HCT116 (cell line): ENCODE measurements at regions not wholly inside any gene's neighbourhood (a gene's known extent, or its start where the extent isn't known, plus 50 kb on each side); places are given as distances from the start of the nearest gene placed in this dataset.

Experiments
- ATAC-seq: fragments of 200-7000 bp; cut with Tn5 transposase; 2 replicates; pipeline ENCODE4 v1.9.1; 2020; ENCODE audit warnings: mild to moderate bottlenecking, moderate library complexity
- BruUV-seq: library from RNA; stranded (reverse); fragments of 400-500 nt; replicated peaks from 2 replicates; lab custom pipeline; 2021; lab: Mats Ljungman, UMichigan
- CTCF ChIA-PET: fragments of 300-600 bp; sonication (Branson Sonifier 250); formaldehyde crosslinking; loops from one replicate; lab custom pipeline; 2021; ENCODE audit warnings: antibody characterized with exemption; lab: Charles Lee
- POLR2A ChIA-PET: fragments of 300-600, 350-600 bp; sonication (Branson Sonifier 250); formaldehyde crosslinking; loops from one replicate; lab custom pipeline; 2021; ENCODE audit warnings: antibody characterized with exemption; lab: Charles Lee
- RAD21 ChIA-PET, 2 experiments: fragments of 300-600 bp; sonication (Branson Sonifier 250); formaldehyde crosslinking; loops; one replicate each; lab custom pipeline; 2023; ENCODE audit warnings: low total read pairs in 2 of 2; ENCODE audit not compliant: uncharacterized antibody in 2 of 2, unreplicated experiment in 2 of 2, low non-redundant PET in 1 of 2; lab: Charles Lee
- DNase-seq: peaks from one replicate; pipeline ENCODE4 v3.0.0-alpha.2; 2010; ENCODE audit warnings: low read depth, low spot score
- H2AFZ ChIP-seq: fragments of 200-600 bp; shearing (Covaris generic), sonication (generic); 2 replicates; pipeline ENCODE4 v1.6.1; 2017; ENCODE audit warnings: low read depth, mixed run types, mixed read lengths, antibody characterized with exemption, low read length; ENCODE audit not compliant: poor library complexity, severe bottlenecking
- H3K27ac ChIP-seq: 2 replicates; pipeline ENCODE4 v1.5.1; 2012; ENCODE audit warnings: low read depth, low read length
- H3K27me3 ChIP-seq: fragments of 200-600 bp; sonication (generic); 2 replicates; pipeline ENCODE4 v1.6.1; 2016; ENCODE audit warnings: mixed run types, low read length, mixed read lengths; ENCODE audit not compliant: insufficient read depth
- H3K36me3 ChIP-seq, 2 experiments: fragments of 200-500 bp in 1 of 2; fragments of 200-600 bp in 1 of 2; sonication (Bioruptor generic) in 1 of 2; sonication (generic) in 1 of 2; 2 replicates each; pipeline versions ENCODE4 v1.5.1 to v1.6.1; 2014 to 2016; ENCODE audit warnings: low read length in 2 of 2, inconsistent platforms in 1 of 2, mixed read lengths in 1 of 2, mixed run types in 1 of 2; ENCODE audit not compliant: insufficient read depth in 2 of 2, control insufficient read depth in 1 of 2
- H3K4me1 ChIP-seq, 2 experiments: fragments of 200-600 bp in 1 of 2; sonication (generic) in 1 of 2; 2 replicates each; pipeline versions ENCODE4 v1.5.1 to v1.6.1; 2012 to 2017; ENCODE audit warnings: low read length in 2 of 2, inconsistent platforms in 1 of 2, mild to moderate bottlenecking in 1 of 2, mixed read lengths in 1 of 2, mixed run types in 1 of 2, moderate library complexity in 1 of 2; ENCODE audit not compliant: insufficient read depth in 2 of 2, control insufficient read depth in 1 of 2
- H3K4me2 ChIP-seq: fragments of 200-600 bp; sonication (generic); 2 replicates; pipeline ENCODE4 v1.6.1; 2017; ENCODE audit warnings: mixed run types, low read length, mixed read lengths
- H3K4me3 ChIP-seq, 2 experiments: fragments of 200-600 bp in 1 of 2; sonication (generic) in 1 of 2; replicated peaks in 1 of 2; 2 replicates each; pipeline ENCODE4 v1.5.1; 2011 to 2016; ENCODE audit warnings: low read length in 2 of 2, control low read depth in 1 of 2, low read depth in 1 of 2, mild to moderate bottlenecking in 1 of 2, mixed read lengths in 1 of 2, mixed run types in 1 of 2
- H3K79me2 ChIP-seq: fragments of 200-600 bp; sonication (generic); 2 replicates; pipeline ENCODE4 v1.6.1; 2017; ENCODE audit warnings: mild to moderate bottlenecking, mixed run types, low read length, moderate library complexity, mixed read lengths; ENCODE audit not compliant: insufficient read depth
- H3K9ac ChIP-seq: fragments of 200-600 bp; sonication (generic); 2 replicates; pipeline ENCODE4 v1.6.1; 2016; ENCODE audit warnings: low read length, mixed read lengths
- H3K9me2 ChIP-seq: fragments of 200-600 bp; sonication (generic), shearing (Covaris generic); 2 replicates; pipeline ENCODE4 v1.6.1; 2017; ENCODE audit warnings: mixed run types, mild to moderate bottlenecking, moderate library complexity; ENCODE audit not compliant: insufficient read depth
- H3K9me3 ChIP-seq, 2 experiments: fragments of 200-500 bp in 1 of 2; fragments of 200-600 bp in 1 of 2; sonication (Bioruptor generic) in 1 of 2; sonication (generic) in 1 of 2; 2 replicates each; pipeline ENCODE4 v1.6.1; 2014 to 2017; ENCODE audit warnings: low read length in 2 of 2, mixed read lengths in 2 of 2, inconsistent platforms in 1 of 2, low read depth in 1 of 2, mild to moderate bottlenecking in 1 of 2, mixed run types in 1 of 2, moderate library complexity in 1 of 2; ENCODE audit not compliant: control insufficient read depth in 1 of 2, insufficient read depth in 1 of 2
- H4K20me1 ChIP-seq: fragments of 200-600 bp; sonication (generic), shearing (Covaris generic); 2 replicates; pipeline ENCODE4 v1.6.1; 2017; ENCODE audit warnings: mixed run types, mild to moderate bottlenecking, moderate library complexity; ENCODE audit not compliant: insufficient read depth
- CBX3 ChIP-seq: IDR thresholded peaks from 2 replicates; pipeline ENCODE4 v1.6.1; 2012; ENCODE audit warnings: low read depth
- CEBPB ChIP-seq: IDR thresholded peaks from 2 replicates; pipeline ENCODE4 v1.6.1; 2012; ENCODE audit warnings: low read depth
- CTCF ChIP-seq, 3 experiments: fragments of 200-600 bp in 1 of 3; sonication (generic) in 1 of 3; IDR thresholded peaks in 2 of 3; conservative IDR thresholded peaks in 1 of 3; 2 replicates each; pipeline ENCODE4 v1.5.1; 2012 to 2017; ENCODE audit warnings: low read depth in 2 of 3, low read length in 2 of 3, antibody characterized with exemption in 1 of 3, borderline replicate concordance in 1 of 3, control low read depth in 1 of 3, mild to moderate bottlenecking in 1 of 3, mixed read lengths in 1 of 3, mixed run types in 1 of 3, moderate library complexity in 1 of 3; ENCODE audit not compliant: insufficient read depth in 1 of 3
- EGR1 ChIP-seq: IDR thresholded peaks from 2 replicates; pipeline ENCODE4 v1.6.1; 2012; ENCODE audit warnings: low read depth
- ELF1 ChIP-seq: IDR thresholded peaks from 2 replicates; pipeline ENCODE4 v1.6.1; 2012; ENCODE audit warnings: low read depth, borderline replicate concordance
- EZH2phosphoT487 ChIP-seq: fragments of 200-600 bp; IDR thresholded peaks from 2 replicates; pipeline ENCODE4 v1.6.1; 2018; ENCODE audit warnings: antibody characterized with exemption, borderline replicate concordance
- FOSL1 ChIP-seq: IDR thresholded peaks from 2 replicates; pipeline ENCODE4 v1.6.1; 2012; ENCODE audit warnings: low read depth
- JUND ChIP-seq: IDR thresholded peaks from 2 replicates; pipeline ENCODE4 v1.6.1; 2012
- POLR2AphosphoS5 ChIP-seq: IDR thresholded peaks from 2 replicates; pipeline ENCODE4 v1.6.1; 2011; ENCODE audit warnings: mild to moderate bottlenecking, low read depth, low read length, moderate library complexity
- SIN3A ChIP-seq: IDR thresholded peaks from 2 replicates; pipeline ENCODE4 v1.6.1; 2012; ENCODE audit warnings: low read depth
- TCF7L2 ChIP-seq: IDR thresholded peaks from 2 replicates; pipeline ENCODE4 v1.7.0; 2011; ENCODE audit warnings: borderline replicate concordance, inconsistent platforms; ENCODE audit not compliant: insufficient read depth, insufficient read length; ENCODE audit errors: extremely low read depth
- YY1 ChIP-seq: IDR thresholded peaks from 2 replicates; pipeline ENCODE4 v1.6.1; 2011; ENCODE audit warnings: low read length, low read depth, moderate library complexity, mild to moderate bottlenecking; ENCODE audit not compliant: insufficient replicate concordance; ENCODE audit errors: extremely low read depth
- ZFX ChIP-seq: fragments of 450-650 bp; IDR thresholded peaks from 2 replicates; pipeline ENCODE4 v1.6.1; 2017
- intact Hi-C: fragments of 100-400 bp; cut with micrococcal nuclease; formaldehyde crosslinking; loops from 2 replicates; pipeline ENCODE4 v1.10.0; 2022
- TF ChIP-seq, protein P1 (sequence below): IDR thresholded peaks from 2 replicates; pipeline ENCODE4 v1.6.1; 2012

DNA sequence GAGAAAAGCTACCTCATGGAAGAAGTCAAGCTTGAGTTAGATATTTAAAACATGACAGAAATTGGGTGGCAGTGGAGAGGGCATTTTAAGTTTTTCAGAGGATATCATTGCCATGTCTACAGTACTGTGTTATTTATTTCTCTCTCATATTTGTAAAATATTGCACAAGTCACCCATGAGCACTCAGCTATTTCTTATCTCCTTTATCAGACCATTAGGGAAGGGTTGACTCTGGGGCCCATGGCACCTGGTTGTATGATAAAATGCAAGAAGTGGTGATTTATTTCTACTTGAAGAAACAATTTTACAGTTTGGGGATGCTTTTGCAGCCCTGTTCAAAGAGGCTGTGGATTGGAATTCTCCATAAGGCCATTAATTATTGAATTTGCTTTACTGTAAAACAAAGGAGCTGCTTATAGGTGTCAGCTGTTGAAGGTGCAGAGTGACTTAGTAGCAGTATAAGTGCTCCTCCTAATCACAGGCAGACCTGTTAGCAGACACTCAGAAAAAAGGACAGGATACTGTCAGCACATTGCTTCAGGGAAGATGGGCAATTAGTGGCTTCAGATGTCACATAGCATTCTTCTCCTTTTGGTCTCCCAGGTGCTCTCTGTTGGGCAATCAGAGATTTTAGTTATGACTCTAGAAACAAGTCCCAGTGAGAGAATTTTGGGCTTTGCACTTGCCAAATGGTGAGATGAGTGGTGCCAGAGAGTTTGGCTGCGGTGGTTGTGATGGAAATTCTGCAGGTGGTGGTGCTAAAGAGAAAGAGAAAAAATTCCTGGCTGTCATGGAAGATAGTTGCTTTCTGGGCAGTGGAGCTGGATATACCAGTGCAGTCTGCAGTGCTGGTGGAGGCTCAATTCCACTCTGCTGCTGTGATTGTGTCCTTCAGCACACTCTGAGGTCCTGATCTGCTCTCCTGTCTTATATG, 129.7 kb upstream of the ROPN1 start:
- no peak overlapping the region for H2AFZ ChIP-seq
- no TSS peak for BruUV-seq

DNA sequence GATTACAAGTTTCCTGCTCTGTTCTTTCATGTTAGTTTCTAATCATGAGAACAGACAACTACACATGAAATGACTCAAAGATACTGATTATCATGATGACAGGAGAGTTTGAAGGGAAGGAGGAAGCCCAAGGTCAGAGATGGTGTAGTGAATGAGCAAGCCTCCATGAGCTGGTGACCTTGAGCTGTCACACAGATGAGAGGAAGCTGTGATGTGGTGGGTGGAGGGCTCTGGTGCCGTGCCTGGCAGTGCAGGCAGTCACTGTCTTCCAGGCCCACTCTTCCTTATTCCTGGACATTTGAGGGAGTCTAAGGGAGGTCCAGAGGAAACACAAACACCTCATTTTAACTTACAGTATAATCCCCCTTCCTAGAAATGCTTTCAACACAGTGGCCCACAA, 133.4 kb upstream of the ROPN1 start:
- no peaks in the 10 kb centered on the region for H3K79me2 ChIP-seq
- DNase-seq (no peak), ATAC-seq (no peak)
- H3K4me2 ChIP-seq: no peak overlapping the region
- no peaks in the 10 kb centered on the region for H4K20me1 ChIP-seq
- no peak overlapping the region for H3K4me3 ChIP-seq
- no TSS peak for BruUV-seq
- no peaks in the 10 kb centered on the region for H3K4me1 ChIP-seq
- no peaks in the 10 kb centered on the region for H3K9me3 ChIP-seq
- H3K9ac ChIP-seq: no peak overlapping the region
- CTCF ChIA-PET: no interaction called here
- no peak overlapping the region for H3K27ac ChIP-seq
- no peaks in the 10 kb centered on the region for H3K9me2 ChIP-seq
- intact Hi-C loops: no loop called here
- H3K36me3 ChIP-seq: no peaks in the 10 kb centered on the region
- TF ChIP-seq EGR1 (no peak), JUND (no peak), TCF7L2 (no peak), ZFX (no peak), CEBPB (no peak), CTCF (IDR thresholded peaks at IDR 0.05 in 2 of 3, conservative IDR thresholded peaks at IDR 0.05 in 1 of 3; ENCODE audit: borderline replicate concordance in 1 of 3, insufficient read depth in 1 of 3, low read depth in 2 of 3, low read length in 2 of 3) (no peak), YY1 (no peak), SIN3A (no peak), FOSL1 (no peak)
- TF ChIP-seq, protein P1, sequence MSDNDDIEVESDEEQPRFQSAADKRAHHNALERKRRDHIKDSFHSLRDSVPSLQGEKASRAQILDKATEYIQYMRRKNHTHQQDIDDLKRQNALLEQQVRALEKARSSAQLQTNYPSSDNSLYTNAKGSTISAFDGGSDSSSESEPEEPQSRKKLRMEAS: no peak
- H3K27me3 ChIP-seq: peaks cover 89% of the 10 kb centered on the region
- H2AFZ ChIP-seq: no peak overlapping the region
- POLR2A ChIA-PET: no interaction called here
- RAD21 ChIA-PET: no interaction called here

More for the DNA sequence above, 129.7 kb upstream of the ROPN1 start:
- H3K4me1 ChIP-seq: no peaks in the 10 kb centered on the region
- TF ChIP-seq POLR2AphosphoS5 (no peak), CBX3 (no peak), EZH2phosphoT487 (no peak), TCF7L2 (no peak), ELF1 (no peak), SIN3A (no peak)
- TF ChIP-seq, all 23 proteins: peak for 0
- intact Hi-C loops: no loop called here
- Histone ChIP-seq H3K9me3 (no peaks in the 10 kb centered on the region), H3K9me2 (no peaks in the 10 kb centered on the region), H3K9ac (no peak overlapping the region), H3K4me2 (no peak overlapping the region), H3K4me3 (no peak overlapping the region), H3K79me2 (no peaks in the 10 kb centered on the region), H3K27ac (no peak overlapping the region), H3K27me3 (peaks cover 89% of the 10 kb centered on the region), H3K36me3 (no peaks in the 10 kb centered on the region), H4K20me1 (no peaks in the 10 kb centered on the region)
- ChIA-PET POLR2A (no interaction called here), RAD21 (no interaction called here), CTCF (no interaction called here)
- no peak for DNase-seq
- no peak for ATAC-seq
